ENCODE measurements at regions not wholly inside any gene's neighbourhood (a gene's known extent, or its start where the extent isn't known, plus 50 kb on each side); places are given as distances from the start of the nearest gene placed in this dataset.
"Not testable (repeated sequence)": the region's sequence is repeated elsewhere in the genome, so short reads cannot be mapped to it uniquely, and the experiment has no call there.

- ATAC-seq (ENCODE audit: poor library complexity); intact Hi-C loops (cut with DNase I); DNase-seq: not testable (repeated sequence)
Measured at GRCh38 chr3:168929997-168930396, 733.5 kb downstream of the MECOM start.

GRCh38 chr3:168926426-168926825, 737.1 kb downstream of the MECOM start:
- ATAC-seq (ENCODE audit: poor library complexity) (no peak), DNase-seq (no peak)
- intact Hi-C loops (cut with DNase I) = no loop called here

- no peak for ATAC-seq (ENCODE audit: poor library complexity)
- no peak for DNase-seq
- intact Hi-C loops (cut with DNase I) = no loop called here
Measured at GRCh38 chr3:168925568-168925967, 737.9 kb downstream of the MECOM start.

GRCh38 chr3:168914662-168915061, 748.9 kb downstream of the MECOM start:
- no peak for ATAC-seq (ENCODE audit: poor library complexity)
- intact Hi-C loops (cut with DNase I) = no loop called here

GRCh38 chr3:168909260-168909659, 754.3 kb downstream of the MECOM start:
- intact Hi-C loops (cut with DNase I) = no loop called here
- no peak for ATAC-seq (ENCODE audit: poor library complexity)

More at GRCh38 chr3:168914662-168915061, 748.9 kb downstream of the MECOM start:
- no peak for DNase-seq

GRCh38 chr3:168895419-168895818, 768.1 kb downstream of the MECOM start:
- no peak for ATAC-seq (ENCODE audit: poor library complexity)
- no peak for DNase-seq
- intact Hi-C loops (cut with DNase I) = no loop called here

More at GRCh38 chr3:168909260-168909659, 754.3 kb downstream of the MECOM start:
- no peak for DNase-seq

GRCh38 chr3:168894214-168894613, 769.3 kb downstream of the MECOM start:
- DNase-seq (no peak), ATAC-seq (ENCODE audit: poor library complexity) (no peak)
- intact Hi-C loops (cut with DNase I) = no loop called here

- intact Hi-C loops (cut with DNase I) = no loop called here
- DNase-seq (no peak), ATAC-seq (ENCODE audit: poor library complexity) (no peak)
Measured at GRCh38 chr3:168889666-168890065, 773.8 kb downstream of the MECOM start.

DNA sequence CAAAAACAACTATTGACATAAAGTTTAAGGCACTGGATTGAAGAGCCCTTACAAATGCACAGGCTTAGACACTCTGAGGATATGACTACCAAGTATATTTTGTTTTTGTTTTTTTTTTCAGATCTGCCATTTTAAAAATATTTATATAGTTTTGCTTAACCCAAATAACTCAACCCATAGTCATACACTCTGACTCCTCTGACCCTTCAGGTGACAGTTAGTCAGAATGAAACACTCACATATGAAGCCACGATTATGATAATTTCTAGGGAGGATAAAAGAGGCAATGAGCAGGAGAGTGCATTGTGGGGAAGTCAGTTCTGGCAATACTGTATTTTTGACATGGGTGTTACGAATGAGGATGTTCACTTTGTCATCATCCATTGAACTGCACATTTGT, 774.7 kb downstream of the MECOM start:
- ATAC-seq (ENCODE audit: poor library complexity) = no peak
- intact Hi-C loops (cut with DNase I) = no loop called here

DNA sequence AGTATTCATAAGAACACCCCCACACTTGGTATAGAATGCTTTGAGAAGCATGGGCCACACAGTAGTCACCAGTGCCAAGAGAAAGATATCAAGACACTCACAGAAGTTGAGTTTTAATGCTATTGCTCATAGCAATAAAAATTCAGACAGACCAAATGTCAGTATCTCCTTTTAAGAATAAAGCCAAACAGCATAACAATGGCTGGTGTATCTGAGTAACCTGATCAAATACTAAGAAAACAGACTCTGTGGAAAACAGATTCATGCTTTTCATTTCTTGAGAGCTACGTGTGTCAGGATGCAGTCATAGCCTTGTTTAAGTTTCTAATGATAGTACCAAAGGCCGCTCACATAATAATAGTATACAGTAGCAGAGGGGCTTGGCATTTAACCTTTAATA, 778.5 kb downstream of the MECOM start:
- ATAC-seq (ENCODE audit: poor library complexity) = no peak
- no peak for DNase-seq
- intact Hi-C loops (cut with DNase I) = no loop called here

More for the DNA sequence above, 774.7 kb downstream of the MECOM start:
- no peak for DNase-seq

DNA sequence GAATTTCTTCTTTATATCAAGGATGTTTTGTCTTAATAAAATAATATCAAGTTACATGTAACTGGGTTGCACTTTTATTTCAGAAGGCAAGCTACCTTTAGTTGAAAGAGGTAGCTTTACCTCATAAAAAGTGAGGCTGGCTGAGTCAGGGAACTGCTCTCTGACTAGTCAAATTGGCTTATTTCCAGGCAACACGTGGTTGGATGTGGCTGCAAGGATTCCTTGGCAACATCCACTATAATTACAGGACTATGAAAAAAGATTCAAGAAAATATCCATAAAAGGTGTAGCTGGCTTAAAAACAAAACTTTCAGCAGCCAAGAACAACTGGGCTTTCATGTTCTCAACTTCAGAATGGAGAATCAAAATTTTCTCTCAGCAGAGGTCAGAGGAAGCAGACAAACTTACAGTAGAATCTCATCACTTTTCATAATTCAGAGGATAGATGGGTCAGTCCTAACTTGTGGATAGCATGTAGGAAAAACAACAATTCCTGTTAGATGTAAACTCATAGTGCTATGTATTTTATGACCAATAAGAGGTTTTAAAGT, 779.1 kb downstream of the MECOM start:
- ATAC-seq (ENCODE audit: poor library complexity) (peak; percentile 73), DNase-seq (no peak)
- intact Hi-C loops (cut with DNase I) = no loop called here

- DNase-seq = no peak
- intact Hi-C loops (cut with DNase I) = no loop called here
- no peak for ATAC-seq (ENCODE audit: poor library complexity)
Measured at GRCh38 chr3:168883145-168883544, 780.4 kb downstream of the MECOM start.

DNA sequence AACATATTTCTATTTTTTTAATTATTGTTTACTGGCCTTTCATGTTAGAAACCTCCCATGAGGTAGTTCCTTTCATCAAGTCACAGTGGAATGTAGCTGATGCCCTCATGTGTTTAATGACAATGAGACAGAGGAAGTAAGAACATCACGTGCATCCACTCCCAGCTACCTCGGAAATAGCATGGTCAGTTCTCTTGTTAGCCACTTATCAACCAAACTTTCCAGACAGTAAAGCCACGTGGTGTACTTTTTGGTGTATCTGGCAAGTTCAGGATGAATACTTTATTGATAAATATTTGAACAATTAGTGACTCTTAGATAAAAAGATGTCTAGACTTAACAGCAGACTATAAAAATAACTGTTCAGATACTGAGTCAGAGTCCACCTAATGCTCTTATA, 781.7 kb downstream of the MECOM start:
- intact Hi-C loops (cut with DNase I) = no loop called here
- no peak for DNase-seq
- ATAC-seq (ENCODE audit: poor library complexity) = no peak

- DNase-seq (no peak), ATAC-seq (ENCODE audit: poor library complexity) (no peak)
- intact Hi-C loops (cut with DNase I) = no loop called here
Measured at GRCh38 chr3:168878655-168879054, 782.9 kb upstream of the GOLIM4 start.

DNA sequence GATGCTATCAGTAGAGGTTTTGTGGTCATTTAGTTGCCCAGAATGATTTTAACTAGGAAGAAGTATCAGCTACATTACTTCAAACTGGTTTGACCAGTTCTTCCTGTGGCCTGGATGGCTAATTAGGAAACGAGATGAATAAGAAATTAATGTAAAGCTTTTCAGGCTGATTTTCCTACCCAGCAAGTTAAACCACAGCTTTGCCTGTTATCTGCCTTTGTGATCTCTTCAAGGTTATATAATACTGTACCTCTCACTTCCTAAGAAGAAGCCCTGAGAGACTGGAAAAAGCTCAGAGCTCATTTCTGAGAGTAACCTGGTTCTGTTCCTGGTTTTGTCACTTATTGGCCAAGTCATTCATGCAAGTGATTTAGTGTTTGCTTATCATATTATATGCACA, 782.2 kb upstream of the GOLIM4 start:
- DNase-seq (no peak), ATAC-seq (ENCODE audit: poor library complexity) (no peak)
- intact Hi-C loops (cut with DNase I) = no loop called here

DNA sequence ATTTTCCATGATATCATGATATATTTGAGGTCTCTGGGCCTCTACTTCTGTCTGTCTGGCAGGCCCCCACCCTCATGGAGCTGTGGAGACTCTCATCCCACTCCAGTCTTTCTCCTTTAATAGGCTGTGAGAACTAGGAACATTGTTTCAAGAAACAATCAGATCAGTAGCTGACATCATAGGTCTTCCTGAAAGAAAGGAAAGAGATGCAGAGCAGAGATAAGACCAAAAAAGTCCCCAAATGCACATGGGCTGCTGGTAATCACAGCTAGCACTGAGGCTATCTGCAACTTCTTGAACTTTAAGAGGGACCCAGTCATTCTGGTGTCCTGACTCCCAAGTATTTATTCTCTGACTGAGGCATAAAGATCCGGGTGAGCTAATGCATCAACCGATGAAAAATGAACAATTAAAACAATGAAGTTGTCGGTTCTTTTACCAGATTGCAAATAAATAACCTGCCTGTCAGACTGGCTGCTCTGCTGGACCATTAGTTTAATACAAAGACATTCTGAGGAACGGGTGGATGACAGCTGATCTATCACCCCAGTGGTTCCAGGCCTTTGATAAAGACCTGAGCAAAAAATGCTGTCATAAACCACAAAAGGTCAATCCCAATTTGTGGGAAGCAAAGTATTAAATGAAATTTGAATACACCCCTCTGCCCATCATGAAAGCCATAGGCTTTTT, 780.8 kb upstream of the GOLIM4 start:
- ATAC-seq (ENCODE audit: poor library complexity) = no peak
- intact Hi-C loops (cut with DNase I) = no loop called here

DNA sequence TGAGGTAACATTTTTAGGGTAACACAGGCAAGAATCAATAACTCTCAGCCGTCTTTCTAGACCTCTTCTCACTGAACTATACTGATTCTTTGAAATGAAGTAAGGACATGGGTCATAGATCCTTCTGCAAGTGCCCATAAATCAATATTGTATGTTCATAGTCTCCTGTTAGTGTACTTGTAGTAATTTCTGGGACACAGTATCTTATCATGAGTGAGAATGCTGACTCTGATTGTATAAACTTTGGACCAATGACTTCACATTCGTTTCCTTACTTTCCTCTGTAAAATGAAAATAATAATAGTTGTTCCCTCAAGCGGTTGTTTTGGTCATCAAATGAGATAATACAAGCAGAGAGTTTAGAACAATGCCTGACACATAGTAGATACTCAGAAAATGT, 777.1 kb upstream of the GOLIM4 start:
- intact Hi-C loops (cut with DNase I) = no loop called here
- DNase-seq = no peak
- no peak for ATAC-seq (ENCODE audit: poor library complexity)

More for the DNA sequence above, 780.8 kb upstream of the GOLIM4 start:
- no peak for DNase-seq

GRCh38 chr3:168870892-168871291, 775.2 kb upstream of the GOLIM4 start:
- ATAC-seq (ENCODE audit: poor library complexity) (no peak), DNase-seq (no peak)
- intact Hi-C loops (cut with DNase I) = no loop called here

DNA sequence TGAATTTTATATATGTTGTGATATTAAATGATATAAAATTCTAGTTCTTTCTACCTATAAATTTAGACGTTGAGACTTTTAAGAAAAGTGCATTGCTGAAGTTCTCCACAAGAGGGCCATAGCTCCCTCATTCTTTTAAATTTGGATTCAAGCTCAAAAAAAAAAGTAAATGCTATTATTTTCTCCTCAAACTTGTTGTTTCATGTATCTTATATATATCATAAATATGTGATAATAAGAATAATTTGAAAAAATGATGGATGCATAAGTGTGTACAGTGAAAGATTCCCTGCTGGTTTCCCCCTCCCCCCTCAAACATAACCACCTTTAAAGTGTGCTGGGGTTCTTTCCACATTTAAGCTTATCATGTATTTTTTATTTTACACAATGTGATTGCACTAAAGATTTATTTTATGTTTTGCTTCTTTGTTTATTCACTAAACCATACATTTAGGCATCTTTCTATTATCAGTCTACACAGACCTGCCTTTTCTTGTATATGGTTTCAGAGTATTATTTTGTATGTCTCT, 769.4 kb upstream of the GOLIM4 start:
- DNase-seq = no peak
- intact Hi-C loops (cut with DNase I) = no loop called here

More for the DNA sequence above, 769.4 kb upstream of the GOLIM4 start:
- ATAC-seq (ENCODE audit: poor library complexity) = no peak

Measured in Right ventricle myocardium superior (tissue), 1 donor.